ENCODE measurements at regions not wholly inside any gene's neighbourhood (a gene's known extent, or its start where the extent isn't known, plus 50 kb on each side); places are given as distances from the start of the nearest gene placed in this dataset.
A peak's percentile ranks its signal among the peaks of the same experiment; 100 is the strongest.

DNA sequence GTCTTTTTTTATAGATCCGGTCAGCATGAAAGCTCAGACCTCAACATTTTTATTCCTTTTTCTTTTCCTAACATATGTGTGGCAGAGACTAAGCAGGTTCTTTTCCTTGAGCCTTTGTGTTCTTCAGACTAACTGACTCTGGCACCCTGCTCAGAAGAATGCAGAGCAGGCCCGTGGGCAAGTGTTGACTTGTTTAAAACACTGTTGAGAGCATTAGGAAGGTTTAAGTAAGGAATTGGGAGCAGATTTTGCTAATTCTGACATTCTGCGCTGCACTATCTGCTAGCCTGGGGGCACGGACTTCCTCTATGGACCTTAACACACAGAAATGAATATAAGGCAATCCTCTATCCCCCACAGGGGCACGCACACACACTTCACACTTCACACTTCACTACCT lies 182.5 kb upstream of the PIK3R1 start:
- H2AK5ac ChIP-seq (ENCODE audit: insufficient read length, low read length): no peak overlapping the region
- no peaks in the 10 kb centered on the region for H4K20me1 ChIP-seq (ENCODE audit: control insufficient read depth, insufficient read depth, insufficient read length)
- H2BK12ac ChIP-seq (ENCODE audit: insufficient read length, low read depth, low read length): no peak overlapping the region
- no peak overlapping the region for H3K4me2 ChIP-seq (ENCODE audit: insufficient read depth, insufficient read length, low read length)
- no peak overlapping the region for H4K5ac ChIP-seq (ENCODE audit: insufficient read length, low read depth, low read length)
- H3K14ac ChIP-seq (ENCODE audit: insufficient read depth, low read length): no peak overlapping the region
- TF ChIP-seq, protein P1, sequence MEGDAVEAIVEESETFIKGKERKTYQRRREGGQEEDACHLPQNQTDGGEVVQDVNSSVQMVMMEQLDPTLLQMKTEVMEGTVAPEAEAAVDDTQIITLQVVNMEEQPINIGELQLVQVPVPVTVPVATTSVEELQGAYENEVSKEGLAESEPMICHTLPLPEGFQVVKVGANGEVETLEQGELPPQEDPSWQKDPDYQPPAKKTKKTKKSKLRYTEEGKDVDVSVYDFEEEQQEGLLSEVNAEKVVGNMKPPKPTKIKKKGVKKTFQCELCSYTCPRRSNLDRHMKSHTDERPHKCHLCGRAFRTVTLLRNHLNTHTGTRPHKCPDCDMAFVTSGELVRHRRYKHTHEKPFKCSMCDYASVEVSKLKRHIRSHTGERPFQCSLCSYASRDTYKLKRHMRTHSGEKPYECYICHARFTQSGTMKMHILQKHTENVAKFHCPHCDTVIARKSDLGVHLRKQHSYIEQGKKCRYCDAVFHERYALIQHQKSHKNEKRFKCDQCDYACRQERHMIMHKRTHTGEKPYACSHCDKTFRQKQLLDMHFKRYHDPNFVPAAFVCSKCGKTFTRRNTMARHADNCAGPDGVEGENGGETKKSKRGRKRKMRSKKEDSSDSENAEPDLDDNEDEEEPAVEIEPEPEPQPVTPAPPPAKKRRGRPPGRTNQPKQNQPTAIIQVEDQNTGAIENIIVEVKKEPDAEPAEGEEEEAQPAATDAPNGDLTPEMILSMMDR (conservative IDR thresholded peaks at IDR 0.05): no peak
- no peak overlapping the region for H2AFZ ChIP-seq (ENCODE audit: low read length)
- H3K9me3 ChIP-seq (ENCODE audit: control insufficient read depth, low read depth, low read length): no peaks in the 10 kb centered on the region
- H3K18ac ChIP-seq (ENCODE audit: insufficient read length, low read depth, low read length): no peak overlapping the region
- no peak overlapping the region for H3K27ac ChIP-seq (ENCODE audit: insufficient read length, low read depth, low read length)
- no peaks in the 10 kb centered on the region for H3K23me2 ChIP-seq (ENCODE audit: insufficient read length, low read depth, low read length, poor library complexity, severe bottlenecking)
- no peak overlapping the region for H3K23ac ChIP-seq (ENCODE audit: insufficient read length, low read depth, low read length)
- H3T11ph ChIP-seq (ENCODE audit: low read length): no peak overlapping the region
- H4K8ac ChIP-seq (replicated peaks; ENCODE audit: insufficient read length, low read depth, low read length): no peak overlapping the region
- WGBS (ENCODE audit: extremely low coverage, insufficient read length, low lambda C conversion rate): no CpG with 5 or more reads among the region's 5 CpGs
- H4K91ac ChIP-seq (ENCODE audit: insufficient read length, low read depth, low read length): no peak overlapping the region
- peaks cover 0 to 7% of the 10 kb centered on the region in 2 experiments; a peak in 2 of 4 replicates for H3K4me1 Mint-ChIP-seq
- H3K4ac ChIP-seq (ENCODE audit: low read depth, low read length): no peak overlapping the region
- no peaks in the 10 kb centered on the region; the same call in 1 of the 2 replicates for H3K4me1 ChIP-seq (ENCODE audit: insufficient read depth, low read length)
- H3K27ac Mint-ChIP-seq: 0 out of 7 replicates have a peak overlapping the region, but pooled peaks of 1 of the 3 experiments have one; percentile 32
- H2BK20ac ChIP-seq (ENCODE audit: low read depth, low read length, poor library complexity, severe bottlenecking): no peak overlapping the region
- H2BK15ac ChIP-seq (ENCODE audit: low read depth, low read length): no peak overlapping the region
- no peak overlapping the region for H2BK5ac ChIP-seq (ENCODE audit: insufficient read length, low read length)
- H3K27me3 ChIP-seq (ENCODE audit: insufficient read depth, low read length): no peaks in the 10 kb centered on the region
- H3K9ac ChIP-seq (ENCODE audit: extremely low read depth, insufficient read length, low read length): no peak overlapping the region
- no peak overlapping the region for H3K56ac ChIP-seq (ENCODE audit: insufficient read length, low read depth, low read length)
- no peaks in the 10 kb centered on the region for H3K36me3 Mint-ChIP-seq (ENCODE audit: insufficient read depth in 1 of 3, low read depth in 3 of 3)
- H3K79me2 ChIP-seq (ENCODE audit: insufficient read depth, low read length): no peaks in the 10 kb centered on the region
- no peaks in the 10 kb centered on the region for H3K9me3 Mint-ChIP-seq
- no peak overlapping the region for H2BK120ac ChIP-seq (ENCODE audit: low read depth, low read length, poor library complexity, severe bottlenecking)
- no peaks in the 10 kb centered on the region for H3K79me1 ChIP-seq (ENCODE audit: insufficient read depth, low read depth, low read length, poor library complexity, severe bottlenecking)
- no peaks in the 10 kb centered on the region; the same call in 1 of the 2 replicates for H3K27me3 Mint-ChIP-seq (ENCODE audit: low read depth)
- no peak for DNase-seq
- no peak overlapping the region for H3K4me3 Mint-ChIP-seq
